NOMO-1 (cell line): ENCODE measurements at regions not wholly inside any gene's neighbourhood (a gene's known extent, or its start where the extent isn't known, plus 50 kb on each side); places are given as distances from the start of the nearest gene placed in this dataset.

ENCODE experiments used
- DNase-seq, 2 experiments: peaks; one replicate each; lab custom pipeline; 2025; ENCODE audit not compliant: unreplicated experiment in 2 of 2; lab: John Stamatoyannopoulos, UW

DNA sequence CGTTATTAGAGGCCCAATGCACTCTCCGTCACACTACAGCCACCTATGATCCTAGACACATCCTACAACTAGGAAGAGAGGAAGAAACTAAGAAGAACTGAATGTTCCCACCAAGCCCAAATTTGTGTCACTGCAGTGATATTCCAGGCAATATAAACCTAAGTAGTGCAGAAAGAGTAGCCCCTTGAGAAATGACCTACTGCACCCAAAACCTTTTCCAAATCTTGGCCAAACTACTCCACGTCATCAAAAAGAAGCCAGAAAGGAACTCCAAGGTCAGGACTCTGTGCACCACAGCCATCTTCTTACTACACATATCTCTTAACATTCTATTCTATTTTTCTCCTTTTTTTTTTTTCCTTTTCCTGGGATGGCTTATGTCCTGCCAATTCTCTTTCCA is 60.2 kb downstream of the ADAMTS1 start:
- DNase-seq: no peak

DNA sequence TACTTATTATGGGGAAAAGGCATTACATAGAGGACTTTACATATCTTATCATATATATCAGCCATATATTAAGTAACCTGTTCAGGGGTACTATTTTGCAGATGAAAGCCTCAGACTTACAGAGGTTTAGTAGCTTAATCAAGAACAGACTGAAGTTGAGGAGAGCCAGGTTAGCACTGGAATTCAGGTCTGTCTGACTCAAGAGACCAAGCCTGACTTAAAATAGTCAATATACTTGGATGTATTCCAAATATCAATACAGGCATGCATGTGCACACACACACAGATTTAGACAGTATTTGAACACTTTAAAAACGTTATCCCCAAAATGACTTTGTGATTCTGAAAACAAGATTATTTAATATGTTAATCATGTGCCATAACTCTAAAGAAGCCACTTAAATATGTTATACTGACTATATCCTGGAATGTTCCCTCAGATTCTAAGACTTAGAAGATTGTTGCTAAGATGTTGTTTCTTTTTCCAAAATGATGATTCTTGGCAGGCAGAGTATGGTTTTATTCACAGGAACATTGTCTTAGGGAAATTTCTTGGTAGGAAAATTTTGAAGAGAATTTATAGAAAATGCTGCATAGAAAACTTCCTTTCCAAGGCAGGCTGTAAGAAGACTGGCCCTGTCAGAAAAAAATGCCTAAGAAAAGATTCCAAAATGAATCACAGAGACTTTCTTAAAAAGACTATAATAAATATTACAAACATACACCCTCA is 61.6 kb downstream of the ADAMTS1 start:
- no peak for DNase-seq

DNA sequence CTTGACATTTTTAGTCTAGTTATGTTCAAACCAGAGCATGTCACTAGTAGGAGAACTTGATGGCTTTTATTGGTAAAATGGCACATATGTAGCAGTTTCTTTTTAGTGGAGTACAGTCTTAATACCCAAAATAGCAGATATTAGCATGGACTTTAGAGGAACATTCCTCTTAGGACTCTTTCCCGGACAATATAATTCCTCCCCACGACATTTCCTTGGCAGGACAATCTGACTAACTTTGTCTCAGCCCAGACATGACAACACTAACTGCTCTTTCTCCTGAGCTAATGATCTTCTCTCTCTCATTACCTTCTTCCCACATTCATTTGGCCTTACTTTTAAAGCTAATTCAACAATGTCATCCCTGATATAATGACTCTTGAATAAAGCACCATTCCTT is 62.5 kb downstream of the ADAMTS1 start:
- DNase-seq: no peak

DNA sequence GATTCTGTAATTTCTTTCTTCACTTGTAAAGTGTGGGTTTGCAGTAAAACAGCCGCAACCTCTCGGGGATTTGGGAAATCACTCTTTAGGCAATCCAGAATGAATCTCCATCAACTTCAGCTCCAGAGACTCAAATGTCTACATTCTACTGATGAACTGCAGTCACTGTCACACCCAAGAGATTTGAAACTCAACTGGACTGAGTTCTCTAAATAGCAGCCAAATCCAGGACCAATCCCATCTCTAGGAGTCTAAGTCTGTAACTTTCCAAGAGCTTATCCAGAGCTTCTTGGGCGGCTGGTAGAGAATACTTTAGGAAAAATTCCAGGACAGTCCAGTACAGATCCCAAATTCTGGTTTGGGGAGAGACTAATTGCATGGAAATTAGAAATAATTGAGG is 62.9 kb downstream of the ADAMTS1 start:
- DNase-seq: no peak

DNA sequence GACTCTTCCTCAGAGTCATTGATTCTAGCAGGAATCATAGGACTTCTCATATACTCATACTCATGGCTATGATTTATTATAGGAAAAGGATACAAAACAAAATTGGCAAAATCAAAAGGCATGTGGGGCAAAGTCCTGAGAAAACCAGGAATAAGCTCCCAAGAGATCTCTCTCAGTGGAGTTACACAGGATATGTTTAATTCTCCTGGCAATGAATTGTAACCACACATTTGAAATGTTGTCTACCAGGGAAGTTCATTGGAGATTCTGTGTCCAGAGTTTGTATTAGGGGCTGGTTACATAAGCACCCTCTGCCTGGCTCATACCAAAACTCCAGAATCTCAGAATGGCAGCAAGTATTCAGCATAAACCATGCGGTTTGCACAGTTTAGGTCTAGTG is 63.9 kb downstream of the ADAMTS1 start:
- DNase-seq: no peak

DNA sequence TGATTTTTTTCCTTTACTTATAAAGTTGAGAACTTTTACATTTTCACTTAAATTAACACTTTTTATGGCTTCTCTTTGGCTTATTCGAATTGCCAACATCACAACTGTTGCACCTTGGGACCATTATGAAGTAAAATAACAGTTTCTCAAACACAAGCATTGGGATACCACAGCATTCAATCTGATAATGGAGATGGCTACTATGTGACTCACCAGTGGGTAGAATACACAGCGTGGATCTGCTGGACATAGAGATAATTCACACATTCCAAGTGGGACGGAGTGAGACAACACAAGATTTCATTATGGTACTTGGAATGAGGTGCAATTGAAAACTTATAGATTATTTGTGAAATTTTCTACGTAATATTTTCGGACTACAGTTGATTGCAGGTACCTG is 68.0 kb downstream of the ADAMTS1 start:
- no peak for DNase-seq

DNA sequence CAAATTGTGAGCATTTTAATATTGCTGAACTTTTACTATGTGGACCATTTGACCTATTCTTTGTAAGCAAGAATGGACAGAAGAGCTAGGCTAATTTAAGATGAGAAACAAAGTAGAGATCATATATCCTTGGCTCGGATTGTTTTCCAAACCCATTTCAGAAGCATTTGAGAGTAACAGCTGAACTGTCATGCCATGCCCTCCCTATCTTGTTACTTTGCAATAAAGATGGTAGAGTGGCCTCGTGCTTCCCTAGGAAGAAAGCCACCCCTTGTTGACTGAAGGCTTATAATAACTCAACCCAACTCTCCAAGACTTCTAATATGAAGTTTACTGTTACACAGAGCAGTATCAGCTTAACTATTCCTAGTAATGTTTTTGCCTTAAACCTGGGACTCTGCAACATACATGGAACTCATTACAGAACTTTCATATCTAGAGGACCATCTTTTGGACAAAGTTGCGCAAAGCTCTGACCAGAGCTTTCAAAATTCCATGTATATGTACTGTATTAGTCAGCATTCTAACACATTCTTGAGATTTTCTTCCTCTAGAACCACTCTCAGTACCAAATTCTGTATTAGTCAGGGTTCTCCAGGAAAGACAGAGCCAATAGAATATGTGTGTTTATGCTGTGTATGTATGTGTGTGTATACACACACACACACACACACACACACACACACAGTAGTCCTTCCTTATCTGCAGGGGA is 68.7 kb downstream of the ADAMTS1 start:
- no peak for DNase-seq

DNA sequence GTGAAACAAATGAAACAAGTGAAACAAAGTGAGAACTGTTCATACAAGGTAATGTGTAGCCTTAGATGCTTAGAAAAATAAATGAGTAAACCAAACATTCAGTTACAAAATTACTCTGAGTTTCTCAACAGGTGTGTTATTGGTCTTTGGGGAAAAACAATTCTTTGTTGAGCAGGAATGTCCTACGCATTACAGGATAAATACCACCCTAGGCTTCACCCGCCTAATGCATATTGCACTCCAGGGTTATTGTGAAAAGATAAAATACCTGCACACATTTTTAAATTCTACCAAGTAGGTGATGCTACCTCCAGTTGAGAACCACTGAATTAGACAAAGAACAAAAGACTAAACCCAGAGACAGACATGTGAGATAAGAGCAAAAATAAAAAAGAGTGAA is 72.2 kb downstream of the ADAMTS1 start:
- no peak for DNase-seq

DNA sequence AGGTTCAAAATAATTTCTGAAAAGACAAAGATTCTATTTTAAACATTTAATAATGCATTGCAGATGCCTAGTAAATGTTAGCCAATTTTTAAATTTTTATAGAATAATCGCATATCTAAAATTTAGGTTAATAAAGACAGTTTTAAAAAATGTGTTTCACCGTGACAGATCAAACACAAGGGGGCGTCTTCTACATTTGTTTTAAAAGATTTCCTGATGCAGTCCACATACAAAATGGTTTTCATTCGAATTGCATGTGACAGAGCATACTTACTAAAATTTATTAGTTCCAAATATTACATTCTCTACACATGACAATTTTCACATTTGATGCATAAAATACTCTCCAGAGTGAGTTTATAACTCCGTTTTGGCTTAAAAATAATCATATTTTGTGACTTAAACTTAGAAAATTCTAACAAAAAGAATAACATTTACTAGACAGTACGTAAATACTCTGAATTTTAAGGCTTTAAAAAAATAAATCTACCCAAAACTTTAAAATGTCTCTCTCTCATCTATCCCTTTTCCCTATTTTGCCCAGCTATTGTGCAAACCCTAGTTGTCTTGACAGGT is 75.5 kb downstream of the ADAMTS1 start:
- DNase-seq: peak in 1 of 2 experiments; percentile 60

DNA sequence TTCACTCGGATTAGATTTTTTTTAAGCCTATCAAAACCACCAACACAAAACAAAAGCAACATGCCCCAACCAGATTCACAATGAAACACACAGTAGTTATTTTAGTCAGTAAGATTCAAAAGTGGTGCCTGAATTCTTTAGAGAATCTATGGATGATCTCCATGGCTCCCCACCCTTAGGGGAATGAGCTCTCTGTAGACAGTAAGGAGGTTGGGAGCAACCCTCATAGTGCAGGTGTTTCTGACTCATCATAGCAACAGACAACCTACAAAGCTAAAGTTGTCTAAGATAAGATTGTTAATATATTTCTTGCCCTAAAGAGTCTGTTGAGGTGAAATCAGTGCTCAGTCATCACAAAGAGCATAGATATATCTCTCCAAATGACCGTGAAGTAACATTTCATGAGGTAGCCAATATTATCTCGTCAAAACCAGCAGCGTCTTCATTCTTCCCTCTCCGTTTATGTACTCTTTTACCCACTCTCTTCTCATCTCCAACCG is 78.3 kb downstream of the ADAMTS1 start:
- DNase-seq: no peak

DNA sequence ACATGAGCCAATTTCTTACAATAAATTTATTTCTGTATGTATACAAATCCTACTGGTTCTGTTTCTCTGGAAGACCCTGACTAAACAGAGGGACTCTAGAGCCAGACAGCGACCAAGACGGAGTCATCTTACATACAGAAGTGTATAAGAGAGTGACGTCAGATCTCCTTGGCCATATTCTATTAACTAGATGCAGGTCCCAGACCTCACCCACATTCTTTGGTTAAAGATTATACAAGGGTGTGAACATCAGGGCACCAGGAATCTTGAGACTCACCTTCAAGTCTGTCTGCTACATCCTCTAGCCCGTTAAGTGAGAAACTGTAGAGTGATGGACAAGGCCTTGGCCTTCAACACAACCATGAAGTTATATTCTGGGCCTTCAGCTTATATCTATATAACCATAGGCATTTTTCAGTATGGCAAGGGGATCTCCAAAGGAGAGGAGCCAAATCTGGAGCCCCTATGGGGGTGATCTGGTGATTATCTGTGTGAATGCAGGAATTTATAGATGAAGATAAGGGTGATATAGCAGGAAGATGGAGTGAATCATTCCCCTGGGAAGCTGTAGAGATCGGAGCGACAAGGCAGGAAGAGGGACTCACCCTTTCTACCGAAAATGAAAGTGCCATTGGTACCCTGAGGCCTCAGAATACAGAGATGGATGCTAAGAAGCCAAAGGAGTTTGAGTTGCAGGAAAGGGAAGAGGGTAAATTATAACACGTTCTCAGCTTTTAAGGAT is 83.9 kb downstream of the ADAMTS1 start:
- no peak for DNase-seq

DNA sequence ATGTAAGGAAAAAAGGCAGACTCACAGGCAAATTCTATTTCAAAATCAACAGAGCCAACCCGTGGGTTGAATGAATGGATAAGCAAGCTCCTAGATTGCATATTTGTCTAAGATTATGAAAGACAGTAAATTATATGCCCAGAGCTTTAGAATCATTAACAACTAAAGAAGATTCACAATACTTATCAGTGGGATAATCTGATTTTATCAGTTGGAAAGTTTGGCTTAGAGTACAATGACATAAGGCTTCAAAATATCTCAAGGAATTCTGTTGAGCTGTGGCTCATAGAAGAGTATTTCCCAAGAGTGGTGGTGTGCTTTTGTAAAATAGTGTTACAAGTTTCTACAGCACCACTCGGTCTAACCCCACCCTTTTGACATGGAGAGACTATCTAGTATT is 85.5 kb downstream of the ADAMTS1 start:
- no peak for DNase-seq

DNA sequence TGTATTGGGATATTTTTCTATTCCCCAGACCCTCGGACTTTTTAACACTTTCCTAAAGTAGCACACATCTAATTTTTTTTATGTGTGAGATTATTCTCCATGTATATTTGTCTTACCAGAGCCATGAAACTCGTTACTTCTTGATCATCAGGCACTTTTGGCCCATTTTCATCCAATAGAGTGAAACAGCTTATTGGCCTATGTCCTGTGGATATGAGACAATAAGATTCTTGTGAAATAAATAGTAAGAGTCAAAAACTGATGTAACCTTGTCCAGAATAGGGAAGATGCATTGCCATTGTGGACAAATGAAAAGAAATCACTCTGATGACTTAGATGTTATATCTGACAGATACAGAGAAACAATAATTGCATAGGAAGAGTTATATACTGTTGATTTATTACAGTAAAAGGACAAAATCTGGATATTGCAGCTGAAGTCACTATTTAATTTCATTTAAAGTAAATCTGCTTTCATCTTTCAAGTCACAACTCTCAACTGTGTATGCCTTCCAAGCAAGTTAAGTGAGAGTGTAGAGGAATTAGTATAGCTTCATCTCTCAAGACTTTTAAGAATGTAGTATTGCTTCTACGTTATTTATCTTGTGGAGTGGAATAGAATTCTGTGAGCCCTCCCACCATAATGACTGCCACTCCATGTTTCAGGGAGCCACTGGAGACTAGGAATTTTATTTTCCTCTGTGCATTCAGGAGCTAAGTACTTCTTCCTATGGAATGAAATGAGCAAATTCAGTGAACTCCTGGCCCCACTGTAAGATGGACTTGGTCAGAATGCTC is 86.9 kb downstream of the ADAMTS1 start:
- DNase-seq: no peak

DNA sequence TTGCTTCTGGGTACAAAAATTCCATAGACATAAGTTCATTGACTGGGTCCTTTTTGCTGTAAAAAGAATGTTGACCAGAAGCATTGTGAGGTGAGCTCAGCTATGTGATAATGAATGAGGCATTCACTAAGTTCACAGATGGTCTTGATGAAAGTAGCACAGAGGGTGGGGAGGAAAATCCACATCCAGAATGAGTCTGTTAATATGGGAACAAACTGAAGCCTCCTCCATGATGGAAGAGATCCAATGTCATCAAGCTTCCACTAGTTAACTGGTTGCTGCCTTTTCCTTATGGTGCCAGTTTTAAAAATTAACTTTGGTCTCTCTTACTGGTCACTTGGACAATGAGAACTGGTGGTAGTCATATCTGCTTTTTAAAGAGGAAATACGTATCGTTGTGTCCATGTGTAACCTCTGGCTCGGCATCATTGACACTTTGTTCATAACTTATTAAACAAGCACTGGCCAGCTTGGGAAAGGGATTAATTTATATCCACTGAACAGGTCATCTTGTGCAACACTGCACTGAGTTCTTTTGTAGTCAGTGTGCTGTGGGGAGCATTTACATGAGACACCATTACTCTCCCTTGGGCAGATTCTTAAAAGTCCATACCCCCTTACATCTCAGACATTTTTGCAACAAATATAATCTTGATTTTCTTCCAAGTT is 88.6 kb downstream of the ADAMTS1 start:
- DNase-seq: no peak

DNA sequence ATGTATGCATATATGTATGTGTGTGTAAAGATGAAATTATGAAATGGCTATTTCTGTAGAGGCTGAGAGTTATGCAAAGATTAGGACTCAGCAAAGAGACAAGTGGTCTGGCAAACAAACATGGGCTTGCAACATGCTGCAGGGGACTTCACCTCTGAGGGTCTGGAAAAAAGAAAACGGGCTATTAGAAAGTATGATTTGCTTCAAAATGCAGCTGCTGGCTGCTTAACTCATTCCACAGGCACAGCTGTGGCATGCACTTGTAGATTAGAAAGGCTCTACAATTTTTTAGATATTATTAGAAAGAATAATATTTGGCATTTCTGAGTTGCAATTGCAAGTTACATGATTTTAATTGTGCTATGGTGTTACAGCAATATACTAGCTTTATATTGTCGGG is 90.4 kb downstream of the ADAMTS1 start:
- no peak for DNase-seq

DNA sequence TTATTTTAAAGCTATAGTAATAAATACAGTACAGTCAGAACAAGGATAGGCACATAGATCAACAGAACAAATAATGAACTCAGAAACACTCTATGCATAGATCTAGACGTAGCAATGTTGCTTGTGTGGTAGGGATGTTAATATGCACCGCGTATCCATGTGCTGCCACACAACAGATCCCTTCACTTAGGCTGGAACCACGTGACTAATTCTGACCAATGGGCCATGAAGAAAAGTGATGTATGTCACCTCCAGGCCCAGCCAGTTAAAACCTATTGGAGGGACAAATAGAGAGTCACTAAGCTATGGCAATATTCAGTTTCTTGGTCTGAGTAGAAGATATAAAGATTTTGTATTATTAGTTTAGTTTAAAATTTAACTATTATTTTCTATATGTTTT is 91.4 kb downstream of the ADAMTS1 start:
- no peak for DNase-seq

DNA sequence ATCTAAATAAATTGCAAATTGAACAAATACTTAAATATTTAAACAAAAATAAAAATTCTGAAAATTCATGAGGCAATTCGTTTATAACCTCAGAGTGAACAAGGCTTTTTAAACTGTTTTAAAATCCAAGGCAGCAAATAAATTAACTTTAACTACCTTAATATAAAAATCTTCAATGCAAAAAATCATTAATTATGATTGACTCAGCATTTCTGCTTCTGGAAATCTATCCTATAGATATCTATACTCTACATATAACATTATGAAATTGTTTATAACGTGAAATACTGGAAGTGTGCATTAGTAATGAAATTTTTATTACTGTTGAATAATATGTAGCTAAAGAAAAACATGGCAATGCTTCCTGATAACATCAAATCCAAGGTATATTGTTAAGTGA is 92.4 kb downstream of the ADAMTS1 start:
- DNase-seq: no peak

DNA sequence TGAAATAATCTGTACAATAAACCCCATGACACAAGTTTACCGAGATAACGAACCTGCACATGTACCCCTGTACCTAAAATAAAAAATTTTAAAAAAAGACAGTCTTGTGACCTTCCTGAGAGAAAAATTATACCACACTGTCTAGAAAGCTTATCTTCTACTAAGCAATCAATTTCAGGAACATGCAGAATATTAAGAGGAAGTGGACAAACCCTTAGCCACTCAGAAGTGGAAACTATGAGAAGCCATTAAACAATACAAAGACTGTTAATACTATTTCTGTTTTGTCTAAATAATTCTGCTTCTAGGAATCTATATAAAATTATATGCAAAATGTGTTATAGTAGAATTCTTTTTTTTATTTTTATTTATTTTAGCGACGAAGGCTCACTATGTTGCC is 93.9 kb downstream of the ADAMTS1 start:
- peak in 1 of 2 experiments; percentile 80 for DNase-seq

DNA sequence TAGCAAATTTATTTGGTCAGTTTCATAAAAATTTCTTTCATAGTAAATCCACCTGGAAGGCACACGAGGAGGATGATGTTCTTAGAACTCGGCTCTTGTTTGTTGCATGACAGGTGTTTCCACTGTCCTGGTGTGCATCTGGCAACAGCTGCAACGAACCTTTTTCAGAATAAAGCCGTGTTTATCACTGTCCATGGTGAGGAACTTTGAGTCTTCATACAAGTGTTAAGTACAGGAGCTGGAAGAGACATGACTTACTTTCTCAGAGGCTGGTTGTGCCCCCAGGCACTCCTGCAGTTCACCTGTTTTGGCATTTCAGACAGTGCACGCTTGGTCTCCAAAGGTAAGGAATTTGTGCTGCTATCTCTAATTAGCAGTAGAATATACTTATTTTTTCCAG is 97.1 kb downstream of the ADAMTS1 start:
- DNase-seq: no peak

DNA sequence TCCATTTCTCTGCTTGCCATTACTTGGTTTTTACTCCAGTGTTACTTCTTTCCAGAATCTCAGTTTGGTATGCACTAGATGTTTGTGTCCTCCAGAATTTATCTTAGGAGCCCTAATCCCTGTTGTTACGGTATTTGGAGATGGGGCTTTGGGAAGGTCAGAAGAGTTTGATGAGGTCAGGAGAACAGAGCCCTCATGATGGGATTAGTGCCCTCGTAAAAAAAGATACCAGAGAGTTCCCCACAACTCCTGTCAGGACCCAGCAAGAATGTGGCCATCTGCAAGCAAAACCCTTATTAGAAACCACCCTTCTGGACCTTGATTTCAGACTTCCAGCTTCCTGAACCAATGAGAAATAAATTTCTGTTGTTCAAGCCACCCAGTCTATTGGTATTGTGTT is 98.0 kb downstream of the ADAMTS1 start:
- no peak for DNase-seq
